Stimulated activated CD4-positive, alpha-beta T cell treated with anti-CD3 and anti-CD28 coated beads, Interleukin-15, amount 100 ng/mL, for 48 hours (primary cell): ENCODE measurements at regions not wholly inside any gene's neighbourhood (a gene's known extent, or its start where the extent isn't known, plus 50 kb on each side); places are given as distances from the start of the nearest gene placed in this dataset.
"Not testable (repeated sequence)": the region's sequence is repeated elsewhere in the genome, so short reads cannot be mapped to it uniquely, and the experiment has no call there.

ENCODE experiments used
- DNase-seq, 2 donors: peaks; one replicate each; pipeline ENCODE4 v3.0.0-alpha.2; 2020; ENCODE audit warnings: low read depth in 2 of 2

- DNase-seq = not testable (repeated sequence)
Measured at GRCh38 chr18:41046250-41046649, 908.8 kb upstream of the PIK3C3 start.

DNA sequence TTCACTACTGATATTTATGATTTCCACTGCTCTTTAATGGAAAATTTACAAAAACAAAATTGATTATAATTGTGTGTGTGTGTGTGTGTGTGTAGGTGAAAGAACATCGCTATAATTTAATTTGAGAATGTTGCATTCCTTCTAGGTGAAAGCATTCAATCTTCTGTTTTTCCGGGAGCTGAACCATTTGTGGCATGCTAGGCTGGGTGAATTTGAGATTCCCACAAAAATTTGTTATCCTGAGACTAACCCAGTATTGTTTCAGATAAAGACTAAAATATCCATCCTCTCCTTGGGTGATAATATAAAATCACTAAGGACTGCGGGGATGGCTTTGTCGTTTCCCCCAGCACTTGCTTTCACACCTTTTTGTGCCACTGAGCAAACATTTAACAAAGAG lies 911.2 kb upstream of the PIK3C3 start:
- no peak for DNase-seq

GRCh38 chr18:41042866-41043265 lies 912.2 kb upstream of the PIK3C3 start:
- no peak for DNase-seq

- DNase-seq = no peak
Measured at GRCh38 chr18:41038071-41038470, 917.0 kb upstream of the PIK3C3 start.

GRCh38 chr18:41036346-41036745 lies 918.7 kb upstream of the PIK3C3 start:
- DNase-seq = no peak

- DNase-seq = no peak
Measured at GRCh38 chr18:41034413-41034812, 920.6 kb upstream of the PIK3C3 start.

GRCh38 chr18:41025666-41026065 lies 929.4 kb upstream of the PIK3C3 start:
- no peak for DNase-seq

GRCh38 chr18:41024792-41025191 lies 930.2 kb upstream of the PIK3C3 start:
- DNase-seq = no peak

DNA sequence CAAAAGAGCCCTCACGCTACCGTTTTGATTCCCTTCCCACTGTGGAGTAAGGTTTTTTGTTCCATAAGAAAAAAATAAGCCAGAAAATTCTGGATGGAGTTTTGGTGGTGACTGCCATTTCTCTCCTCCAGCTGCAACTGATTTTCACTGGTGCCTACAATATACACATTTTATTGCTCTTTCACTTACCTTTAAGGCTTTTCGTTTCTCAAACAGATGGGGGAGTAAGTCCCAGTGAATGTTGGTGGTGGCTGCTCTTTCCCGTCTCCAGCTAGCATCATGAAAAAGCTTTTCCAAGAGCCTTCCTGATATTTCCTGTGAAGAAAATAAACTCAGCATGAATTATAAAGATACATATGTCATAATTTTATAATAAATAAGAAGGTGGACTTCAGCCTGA lies 932.5 kb upstream of the PIK3C3 start:
- DNase-seq = no peak

- DNase-seq = no peak
Measured at GRCh38 chr18:41021089-41021488, 933.9 kb upstream of the PIK3C3 start.

- DNase-seq = no peak
Measured at GRCh38 chr18:41012194-41012593, 942.8 kb upstream of the PIK3C3 start.

GRCh38 chr18:41009926-41010325 lies 945.1 kb upstream of the PIK3C3 start:
- no peak for DNase-seq

- DNase-seq = no peak
Measured at GRCh38 chr18:41004324-41004723, 950.7 kb upstream of the PIK3C3 start.

DNA sequence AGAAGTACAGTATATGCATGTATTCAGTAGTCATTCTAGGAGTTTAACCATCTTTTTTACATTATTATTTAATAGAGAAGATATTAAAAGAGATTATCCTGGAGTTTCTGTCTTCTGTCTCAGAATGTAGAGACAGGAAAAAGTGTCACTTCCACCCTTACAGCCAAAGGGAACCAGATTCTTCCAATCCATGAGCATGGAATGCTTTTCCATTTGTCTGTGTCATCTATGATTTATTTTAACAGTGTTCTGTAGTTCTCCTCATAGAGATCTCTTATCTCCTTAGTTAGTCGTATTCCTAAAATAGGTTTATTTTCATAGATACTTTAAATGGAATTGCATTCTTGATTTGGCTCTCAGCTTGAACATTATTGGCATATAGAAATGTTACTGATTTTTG lies 959.5 kb upstream of the PIK3C3 start:
- no peak for DNase-seq

- DNase-seq = no peak
Measured at GRCh38 chr18:40993363-40993762, 961.7 kb upstream of the PIK3C3 start.

- DNase-seq = no peak
Measured at GRCh38 chr18:40987581-40987980, 967.5 kb upstream of the PIK3C3 start.

GRCh38 chr18:40985436-40985835 lies 969.6 kb upstream of the PIK3C3 start:
- no peak for DNase-seq

GRCh38 chr18:40984856-40985255 lies 970.2 kb upstream of the PIK3C3 start:
- no peak for DNase-seq

DNA sequence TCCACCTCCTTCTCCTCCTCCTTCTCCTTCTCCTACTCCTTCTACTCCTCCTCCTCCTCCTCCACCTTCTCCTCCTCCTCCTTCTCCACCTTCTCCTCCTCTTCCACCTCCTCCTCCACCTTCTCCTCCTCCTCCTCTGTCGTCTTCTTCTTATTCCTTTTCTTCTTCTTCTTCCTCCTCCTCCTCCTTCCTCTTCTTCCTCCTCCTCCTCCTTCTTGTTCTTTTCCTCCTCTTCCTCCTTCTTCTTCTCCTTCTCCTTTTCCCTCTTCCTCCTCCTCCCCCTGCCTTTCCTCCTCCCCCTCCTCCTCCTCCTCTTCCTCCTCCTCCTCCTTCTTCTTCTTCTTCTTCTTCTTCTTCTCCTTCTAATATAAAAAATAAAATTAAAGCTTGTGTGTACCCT lies 971.2 kb upstream of the PIK3C3 start:
- DNase-seq = no peak

DNA sequence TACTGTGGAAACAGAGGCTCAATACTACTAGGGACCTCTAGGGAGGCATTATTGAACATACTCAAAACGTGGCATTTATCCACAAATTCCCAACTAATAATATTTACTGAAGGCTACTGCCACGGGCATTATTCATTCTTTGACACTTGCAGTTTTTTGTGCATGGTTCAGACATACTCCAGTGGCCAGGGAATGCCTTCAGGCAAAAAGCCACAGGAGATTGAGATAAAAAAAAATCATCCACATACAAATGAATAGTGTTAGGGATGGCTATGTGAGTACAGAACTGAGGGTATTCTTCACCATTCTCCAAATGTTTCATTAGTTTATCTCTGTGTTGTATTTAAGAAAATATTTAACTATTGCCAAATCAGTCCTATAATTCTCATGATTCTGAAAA lies 974.9 kb upstream of the PIK3C3 start:
- DNase-seq = no peak

- DNase-seq = no peak
Measured at GRCh38 chr18:40976050-40976449, 979.0 kb upstream of the PIK3C3 start.

- no peak for DNase-seq
Measured at GRCh38 chr18:40974448-40974847, 980.6 kb upstream of the PIK3C3 start.

DNA sequence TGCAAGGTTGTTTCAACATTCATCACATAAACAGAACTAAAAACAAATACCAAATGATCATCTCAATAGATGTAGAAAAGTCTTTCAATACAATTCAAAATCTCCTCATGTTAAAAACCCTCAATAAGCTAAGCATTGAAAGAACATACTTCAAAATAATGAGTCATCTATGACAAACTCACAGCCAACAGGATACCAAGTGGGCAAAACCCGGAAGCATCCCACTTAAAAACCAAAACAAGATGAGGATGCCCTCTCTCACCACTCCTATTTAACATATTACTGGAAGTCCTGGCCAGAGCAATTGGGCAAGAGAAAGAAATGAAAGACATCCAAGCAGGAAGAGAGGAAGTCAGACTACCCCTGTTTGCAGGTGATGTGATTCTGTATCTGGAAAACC lies 992.2 kb upstream of the PIK3C3 start:
- no peak for DNase-seq

- DNase-seq = no peak
Measured at GRCh38 chr18:40957533-40958070, 997.4 kb upstream of the PIK3C3 start.

- no peak for DNase-seq
Measured at GRCh38 chr18:40956213-40956612, 998.8 kb upstream of the PIK3C3 start.
